ENCODE measurements at regions not wholly inside any gene's neighbourhood (a gene's known extent, or its start where the extent isn't known, plus 50 kb on each side); places are given as distances from the start of the nearest gene placed in this dataset.

DNA sequence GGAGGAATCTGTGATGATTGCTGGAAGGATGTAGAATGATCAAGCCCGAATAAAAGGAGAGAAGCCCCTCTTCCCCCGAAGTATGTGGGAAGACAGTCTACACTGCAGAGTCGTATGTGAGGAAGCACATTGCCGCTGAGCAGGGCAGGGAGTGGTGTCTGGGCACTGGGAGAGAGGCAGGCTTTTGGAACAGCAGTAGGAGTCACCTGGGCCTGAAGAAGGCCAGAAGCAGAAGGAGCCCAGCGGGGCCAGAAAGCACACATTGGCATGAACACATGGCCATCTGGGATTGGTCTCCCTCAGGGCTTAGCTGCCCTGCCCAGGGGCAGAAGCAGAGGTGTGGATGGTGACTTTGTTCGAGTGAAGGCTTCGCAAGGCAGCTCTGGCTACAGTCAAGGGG, 162.8 kb downstream of the ERCC6L2 start:
- DNase-seq (ENCODE audit: low read depth), result no peak

DNA sequence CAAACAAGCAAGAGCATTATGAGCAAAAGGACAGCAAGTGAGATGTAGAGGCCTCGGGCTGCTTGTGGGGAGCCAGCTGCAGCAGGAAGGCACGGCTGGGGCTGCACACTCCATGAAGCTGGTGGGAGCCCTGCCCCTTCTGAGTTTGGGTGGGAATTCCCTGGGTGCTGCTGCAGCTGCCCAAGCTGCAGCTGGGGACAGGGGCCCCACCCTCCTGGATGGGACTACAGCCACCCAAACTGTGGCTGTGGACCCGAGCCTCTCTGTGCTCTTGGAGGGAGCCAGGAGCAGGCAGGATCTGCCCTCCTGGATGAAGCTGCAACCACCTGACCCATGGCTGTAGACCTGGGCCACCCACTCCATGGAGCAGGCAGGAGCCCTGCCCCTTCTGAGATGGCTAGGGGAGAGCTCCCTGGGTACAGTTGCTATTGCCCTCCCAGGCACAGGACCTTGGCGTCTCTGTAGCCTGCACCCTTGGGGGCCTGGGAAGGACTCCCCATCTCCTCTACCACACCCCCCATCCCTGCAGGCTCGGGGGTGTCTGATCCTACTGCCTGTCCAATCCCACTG, 159.1 kb downstream of the ERCC6L2 start:
- no peak for DNase-seq (ENCODE audit: low read depth)

DNA sequence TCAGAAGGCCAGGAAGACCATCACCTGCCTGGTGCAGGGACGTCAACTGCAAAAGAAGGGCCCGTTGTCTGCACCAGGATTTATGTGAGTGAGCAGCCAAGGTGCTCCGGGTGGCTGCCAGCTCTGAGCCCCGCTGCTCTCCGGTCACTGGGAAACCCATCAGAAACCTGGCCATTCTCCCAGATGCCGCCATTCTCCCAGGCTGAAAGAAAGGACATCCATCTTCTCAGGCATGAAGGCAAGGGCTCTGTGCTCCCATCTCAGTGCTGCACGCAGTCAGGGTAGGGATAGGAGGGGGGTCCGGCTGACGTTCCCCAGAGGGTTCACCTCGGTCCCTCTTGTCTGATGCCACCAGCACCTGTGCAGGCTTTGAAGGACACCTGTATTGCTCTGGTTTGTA, 158.4 kb downstream of the ERCC6L2 start:
- DNase-seq (ENCODE audit: low read depth), result no peak

DNA sequence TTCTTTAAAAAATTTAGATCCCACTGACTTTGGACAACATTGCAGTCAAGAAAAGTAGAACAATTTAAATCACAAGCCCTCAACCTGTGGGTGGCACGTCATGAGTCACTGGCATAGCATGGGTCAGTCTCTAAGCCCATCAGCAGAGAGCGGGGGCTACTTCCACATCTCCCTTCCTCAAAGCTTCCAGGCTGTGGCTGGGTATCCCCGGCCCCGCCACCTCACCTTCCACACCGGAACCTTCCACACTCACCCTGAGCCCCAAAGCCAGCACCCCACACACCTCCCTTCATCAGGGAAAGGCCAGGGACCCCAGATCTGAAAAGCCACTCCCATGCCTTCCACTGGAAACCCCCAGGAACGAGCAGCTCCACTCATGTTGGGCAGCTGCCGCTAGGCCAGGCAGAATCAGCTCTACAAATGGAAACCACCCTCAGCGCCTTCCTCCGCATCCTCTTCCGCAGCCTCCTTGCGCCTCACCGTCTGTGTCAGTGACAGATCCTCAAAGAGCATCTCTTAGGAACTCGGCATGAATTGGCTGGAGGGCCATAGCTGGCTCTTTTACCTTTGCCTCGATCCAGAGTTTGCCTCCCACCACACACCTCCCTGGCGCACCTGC, 156.5 kb downstream of the ERCC6L2 start:
- no peak for DNase-seq (ENCODE audit: low read depth)

DNA sequence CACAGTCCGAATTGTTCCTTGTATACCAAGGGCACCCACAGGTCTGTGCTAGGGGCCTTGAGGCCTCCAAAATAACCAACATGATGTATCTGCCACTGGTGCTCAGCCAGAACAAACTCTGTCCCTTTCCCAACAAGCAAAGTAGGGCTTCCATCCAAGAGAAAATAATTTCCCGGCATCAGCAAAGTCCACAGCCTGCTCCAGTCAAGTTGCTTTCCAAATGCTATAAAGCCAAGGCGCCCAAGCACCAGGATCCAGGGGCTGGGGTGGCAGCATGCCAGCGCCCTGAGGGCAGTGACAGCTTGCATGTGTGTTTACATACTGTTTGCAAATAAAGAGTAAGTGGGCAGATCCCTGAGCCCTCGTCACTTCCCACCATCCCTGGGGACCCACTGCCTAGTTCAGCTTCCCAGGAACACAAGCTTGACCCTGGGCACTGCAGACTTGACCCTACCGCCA, 155.9 kb downstream of the ERCC6L2 start:
- peak; percentile 33 for DNase-seq (ENCODE audit: low read depth)

DNA sequence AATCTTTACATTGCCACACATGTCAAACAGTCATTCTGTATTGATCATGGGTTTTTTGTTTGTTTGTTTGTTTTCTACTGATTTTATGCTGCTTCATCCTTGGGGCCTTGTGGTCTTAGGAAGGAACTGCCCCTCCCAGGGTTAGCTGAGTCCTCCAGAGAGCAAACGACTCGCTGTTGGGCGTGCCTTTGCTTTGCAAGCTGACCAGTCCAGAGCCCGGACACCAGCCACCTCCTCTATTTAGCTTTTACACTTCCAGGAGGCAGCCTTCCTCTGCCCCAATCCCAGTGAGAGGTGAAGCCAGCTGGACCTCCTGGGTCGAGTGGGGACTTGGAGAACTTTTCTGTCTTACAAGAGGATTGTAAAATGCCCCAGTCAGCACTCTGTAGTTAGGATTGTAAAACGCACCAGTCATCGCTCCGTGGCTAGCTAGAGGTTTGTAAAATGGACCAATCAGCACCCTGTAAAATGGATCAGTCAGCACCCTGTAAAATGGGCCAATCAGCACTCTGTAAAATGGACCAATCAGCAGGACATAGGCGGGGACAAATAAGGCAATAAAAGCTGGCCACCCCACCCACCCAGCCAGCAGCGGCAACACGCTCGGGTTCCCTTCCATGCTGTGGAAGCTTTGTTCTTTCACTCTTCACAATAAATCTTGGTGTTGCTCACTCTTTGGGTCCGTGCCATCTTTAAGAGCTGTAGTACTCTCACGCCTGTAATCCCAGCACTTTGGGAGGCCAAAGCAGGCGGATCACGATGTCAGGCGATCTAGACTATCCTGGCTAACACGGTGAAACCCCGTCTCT, 154.4 kb downstream of the ERCC6L2 start:
- no peak for DNase-seq (ENCODE audit: low read depth)

DNA sequence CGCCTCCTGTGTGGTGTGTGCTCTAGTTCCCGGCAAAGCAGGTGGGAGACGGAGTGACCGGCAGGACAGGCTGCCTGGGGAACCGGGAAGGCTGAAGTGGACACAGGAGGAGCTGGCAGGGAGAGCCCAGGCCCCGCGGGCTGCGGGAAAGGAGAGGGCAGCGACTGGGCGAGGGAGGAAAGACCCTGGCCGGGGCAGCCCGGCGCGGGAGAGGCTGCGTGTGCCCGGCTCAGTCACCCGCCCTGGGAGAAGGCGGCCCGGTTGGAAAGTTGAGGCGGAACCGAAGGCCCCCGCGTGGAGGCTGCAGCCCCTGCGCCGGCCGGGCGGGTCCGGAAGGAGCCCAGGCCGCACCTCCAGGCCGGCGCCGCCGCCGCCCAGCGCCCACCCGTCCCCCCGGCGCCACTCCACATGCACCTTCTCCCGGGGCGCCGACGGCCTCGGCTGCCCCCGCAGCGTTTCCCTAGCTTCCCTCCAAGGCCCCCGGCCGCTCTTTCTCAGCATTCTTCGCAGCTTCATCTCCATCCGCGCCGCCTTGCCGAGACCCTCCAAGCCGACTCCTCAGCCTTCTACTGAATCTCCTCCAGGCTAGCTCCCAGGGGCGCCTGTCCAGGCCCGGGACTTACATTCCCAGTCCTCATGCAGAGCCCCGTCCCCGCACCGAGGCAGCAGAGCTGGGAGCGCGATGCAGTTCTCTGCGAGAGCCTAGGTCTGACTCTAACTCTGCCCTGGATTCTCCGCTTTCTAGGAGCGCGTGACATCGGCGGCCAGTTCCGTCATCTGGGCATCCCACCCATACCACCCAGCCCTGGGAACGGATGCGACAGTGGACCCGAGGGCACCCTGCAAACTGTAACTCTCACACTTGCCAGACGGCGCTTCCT, 152.0 kb downstream of the ERCC6L2 start:
- no peak for DNase-seq (ENCODE audit: low read depth)

DNA sequence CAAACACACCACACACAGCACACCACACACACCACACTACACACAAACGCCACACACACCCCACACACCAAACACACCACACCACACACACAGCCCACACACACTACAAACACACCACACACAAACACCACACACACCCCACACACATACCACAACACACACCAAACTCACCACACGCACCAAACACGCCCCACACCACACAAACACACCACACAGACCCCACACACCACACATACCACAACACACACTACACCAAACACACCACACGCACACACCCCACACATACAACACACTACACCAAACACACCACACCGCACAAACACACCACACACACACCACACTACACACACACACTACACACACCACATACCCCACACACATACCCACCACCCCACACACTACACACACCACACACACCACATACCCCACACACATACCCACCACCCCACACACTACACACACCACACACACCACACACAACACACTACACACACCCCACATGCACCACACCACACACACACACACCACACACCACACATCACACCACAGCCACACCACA, 151.2 kb downstream of the ERCC6L2 start:
- DNase-seq (ENCODE audit: low read depth), result no peak

DNA sequence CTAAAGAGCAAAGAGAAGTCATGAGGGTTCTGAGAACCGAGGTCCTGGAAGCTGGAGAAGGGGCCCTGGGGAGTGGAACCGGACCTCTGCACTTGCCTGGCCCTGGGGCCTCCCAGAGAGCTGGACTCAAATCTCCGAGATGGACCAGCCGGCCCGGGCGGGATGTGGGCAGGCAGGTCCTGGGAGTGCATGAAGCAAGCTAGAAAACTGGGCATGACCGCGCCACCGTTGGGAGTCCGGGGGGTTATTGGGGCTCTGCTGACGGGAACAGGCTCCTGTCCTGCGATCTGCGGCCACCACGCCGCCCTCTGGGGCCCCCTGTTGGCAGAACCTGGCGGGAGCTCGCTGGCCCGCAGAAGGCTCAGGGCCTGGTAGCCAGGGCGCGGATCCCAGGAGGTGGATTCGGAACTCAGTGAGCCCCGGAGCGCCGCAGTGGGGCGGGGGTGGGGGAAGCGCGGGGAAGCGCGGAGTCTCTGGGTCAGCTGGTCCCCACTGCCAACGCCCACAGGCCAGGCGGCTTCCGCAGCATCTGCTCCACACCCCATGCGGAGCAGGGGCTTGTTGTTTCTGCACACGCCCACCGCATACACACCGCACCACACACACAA, 150.6 kb downstream of the ERCC6L2 start:
- DNase-seq (ENCODE audit: low read depth), result no peak

DNA sequence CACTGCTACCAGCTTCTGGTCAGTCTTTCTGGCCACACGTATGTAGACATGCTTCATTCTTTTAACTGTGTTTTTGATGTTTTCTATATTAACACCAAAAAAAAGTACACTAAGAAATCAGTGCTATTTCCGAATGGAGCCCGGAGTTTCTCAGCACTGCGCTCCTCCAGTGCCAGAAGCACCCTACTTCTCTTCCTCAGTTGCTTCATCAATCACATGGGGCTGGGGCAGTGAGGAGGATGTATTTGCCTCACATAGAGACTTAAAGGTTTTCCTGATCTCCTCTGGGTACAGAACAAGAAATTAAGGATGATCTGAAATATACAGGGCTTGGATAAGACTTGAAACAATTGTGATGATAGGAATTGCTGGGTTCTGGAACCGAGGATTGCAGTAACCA, 148.0 kb downstream of the ERCC6L2 start:
- DNase-seq (ENCODE audit: low read depth), result no peak

DNA sequence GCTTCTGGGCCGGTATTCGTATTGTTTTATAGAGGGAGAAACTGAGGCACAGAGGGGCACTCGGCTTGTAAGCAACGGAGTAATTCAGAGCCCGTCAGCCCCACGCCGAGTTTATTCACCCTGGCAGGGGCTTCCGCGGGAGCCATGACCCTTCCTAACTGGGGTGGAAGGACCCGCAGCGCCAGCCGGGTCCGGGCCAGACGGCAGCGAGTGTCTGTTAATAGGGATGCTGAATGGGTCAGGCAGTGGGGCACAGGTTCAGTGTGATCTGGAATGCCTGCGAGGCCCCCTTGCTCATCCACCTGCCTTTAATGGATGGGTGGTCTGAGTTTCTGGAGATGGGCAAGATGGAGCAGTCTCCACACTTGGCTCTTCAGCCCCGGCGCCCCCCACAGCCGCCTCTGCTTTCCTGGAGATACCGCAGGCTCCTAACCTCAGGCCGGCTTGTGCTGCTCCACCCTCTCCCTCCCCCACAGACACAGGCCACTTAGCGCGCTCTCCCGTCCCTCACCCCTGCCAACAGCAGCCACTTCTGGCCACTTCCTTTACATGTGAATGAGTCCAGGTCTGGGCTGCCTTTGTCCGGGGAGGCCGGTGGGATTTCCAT, 147.1 kb downstream of the ERCC6L2 start:
- DNase-seq (ENCODE audit: low read depth), result no peak

DNA sequence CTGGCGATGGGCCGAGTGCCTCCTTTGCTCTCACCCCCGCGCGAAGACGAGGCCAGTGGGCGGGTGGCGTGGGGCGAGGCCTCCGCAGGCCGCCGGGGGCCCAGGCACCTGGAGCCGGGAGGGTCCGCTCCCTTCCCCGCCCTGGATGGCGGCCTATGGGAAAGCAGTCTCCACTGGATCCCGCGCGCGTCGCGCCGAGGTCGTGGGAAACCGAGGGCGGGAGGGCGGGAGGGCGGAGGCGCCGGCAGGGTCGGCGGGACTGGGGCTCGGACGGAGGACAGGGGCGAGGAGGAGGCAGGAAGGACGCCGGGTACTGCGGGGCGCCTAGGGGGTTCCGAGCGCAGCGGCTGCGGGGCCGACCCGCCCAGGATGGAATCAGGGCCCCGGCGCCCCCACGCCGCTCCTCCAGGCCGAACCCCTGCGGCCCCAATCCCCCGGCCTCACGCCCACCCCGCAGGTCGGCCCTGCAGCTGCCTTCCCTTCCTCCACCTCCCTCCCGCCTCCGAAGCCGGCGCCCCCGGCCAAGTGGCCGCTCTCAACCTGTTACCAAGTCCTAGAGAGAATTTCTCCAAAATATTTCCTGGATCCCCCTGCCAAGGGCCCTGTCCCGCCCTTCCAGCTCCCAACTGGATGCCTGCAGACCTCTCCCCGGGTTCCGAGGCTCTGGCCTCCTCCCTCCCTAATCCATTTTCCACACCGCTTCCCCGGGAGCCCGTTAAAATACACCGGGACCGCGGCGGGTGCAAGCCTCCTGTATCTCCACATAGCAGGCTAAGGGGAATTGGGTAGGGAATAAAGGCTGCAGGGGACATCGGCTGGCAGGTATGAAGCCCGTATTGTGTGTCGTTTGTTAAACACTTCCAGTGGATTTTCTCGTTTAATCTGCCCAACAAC, 146.3 kb downstream of the ERCC6L2 start:
- DNase-seq (ENCODE audit: low read depth), result no peak

DNA sequence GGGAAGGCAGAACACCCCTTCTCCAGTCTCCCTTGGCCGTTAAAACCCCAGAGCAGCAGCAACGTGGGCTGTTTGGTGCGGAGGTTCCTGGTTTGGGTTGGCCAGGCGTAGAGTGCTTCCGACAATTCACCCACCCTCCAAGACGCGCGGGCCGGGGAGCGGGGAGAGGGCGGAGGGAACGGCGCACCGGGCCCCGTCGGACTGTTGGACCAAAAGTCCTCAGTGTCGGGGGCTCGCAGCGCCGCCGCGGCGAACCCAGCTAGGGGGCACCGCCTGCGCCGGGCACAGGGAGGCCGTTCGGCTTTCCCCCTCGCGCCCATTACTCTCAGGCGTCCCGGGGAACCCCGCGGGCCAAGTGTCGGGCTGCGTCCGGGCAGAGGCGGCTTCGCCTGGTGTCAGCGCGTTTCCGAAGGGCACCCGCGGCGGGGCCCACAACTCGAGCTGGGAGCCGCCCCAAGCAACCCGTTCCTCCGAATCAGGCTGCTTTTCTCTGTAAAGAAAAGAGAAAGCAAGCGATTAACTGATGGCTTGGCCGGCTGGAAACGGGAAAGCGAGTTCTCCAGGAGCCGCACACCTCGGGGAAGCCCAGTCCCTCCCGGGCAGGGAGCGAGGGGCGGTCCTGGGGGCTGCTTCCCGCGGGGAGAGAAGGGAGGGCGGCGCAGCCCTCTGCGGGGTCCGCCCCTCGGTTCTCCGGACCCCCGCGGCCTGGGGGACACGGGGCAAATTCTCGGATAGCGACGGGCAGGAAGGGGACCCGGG, 145.5 kb downstream of the ERCC6L2 start:
- DNase-seq (ENCODE audit: low read depth), result peak; percentile 9

DNA sequence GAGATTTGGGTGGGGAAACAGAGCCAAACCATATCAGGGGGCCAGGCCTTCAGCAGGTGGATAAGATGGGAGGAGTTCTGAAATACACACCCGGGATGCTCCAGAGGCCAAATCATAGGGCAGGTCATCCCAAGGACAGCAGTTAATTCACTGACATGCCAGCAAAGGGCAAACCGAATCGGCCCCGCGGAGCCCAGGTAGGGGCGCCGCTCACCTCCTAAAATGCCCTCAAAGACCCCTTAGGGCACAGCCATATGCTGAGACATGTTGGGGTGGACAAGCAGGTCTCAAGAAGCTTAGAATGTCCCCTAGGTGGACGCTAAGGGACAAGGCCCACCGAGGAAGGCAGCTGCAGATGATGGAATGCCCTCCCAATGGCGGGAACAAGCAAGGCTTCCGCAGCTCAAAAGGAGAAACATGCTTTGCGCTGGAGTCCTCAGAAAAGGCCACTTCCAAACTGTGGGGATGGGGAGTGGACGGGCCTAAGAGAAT, 144.9 kb downstream of the ERCC6L2 start:
- no peak for DNase-seq (ENCODE audit: low read depth)

Measured in RPMI7951 (cell line).